ENCODE measurements at regions not wholly inside any gene's neighbourhood (a gene's known extent, or its start where the extent isn't known, plus 50 kb on each side); places are given as distances from the start of the nearest gene placed in this dataset.

DNA sequence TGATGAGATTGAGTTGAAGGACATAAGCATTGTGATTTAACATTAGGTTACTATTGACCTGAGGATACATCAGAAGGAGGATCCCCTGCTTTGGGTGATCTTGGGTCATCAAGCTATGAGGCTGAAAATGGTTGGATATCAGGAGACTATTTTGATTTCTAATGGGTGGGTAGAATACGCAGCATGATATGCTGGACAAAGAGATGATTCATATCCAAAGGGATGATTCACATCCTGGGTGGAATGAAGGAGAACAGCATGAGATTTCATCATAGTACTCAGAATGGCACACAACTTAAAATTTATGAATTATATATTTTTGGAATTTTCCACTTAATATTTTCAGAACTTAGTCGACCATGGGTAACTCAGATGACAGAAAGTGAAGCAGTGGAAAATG lies 1759.5 kb upstream of the C9orf72 start:
- no peak for DNase-seq (ENCODE audit: extremely low read depth, low read depth)

DNA sequence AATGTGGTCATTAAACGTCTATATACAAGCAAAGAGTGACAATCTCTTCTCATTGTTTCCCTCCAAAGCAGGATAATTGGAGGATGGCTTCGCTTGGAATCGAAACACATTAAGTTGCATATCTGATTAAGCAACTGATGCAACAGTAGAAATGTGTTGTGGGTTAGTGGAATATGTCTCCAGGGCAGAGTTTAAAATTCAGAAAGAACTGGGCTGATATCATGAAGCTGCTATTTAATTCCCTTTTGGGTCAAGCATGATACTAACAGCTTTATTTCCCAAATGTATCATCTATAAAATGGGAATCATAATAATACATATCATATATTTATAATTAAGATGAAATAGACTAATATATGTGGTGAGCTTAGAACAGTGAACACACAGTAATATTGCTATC lies 1763.0 kb upstream of the C9orf72 start:
- TF ChIP-seq, protein P1, sequence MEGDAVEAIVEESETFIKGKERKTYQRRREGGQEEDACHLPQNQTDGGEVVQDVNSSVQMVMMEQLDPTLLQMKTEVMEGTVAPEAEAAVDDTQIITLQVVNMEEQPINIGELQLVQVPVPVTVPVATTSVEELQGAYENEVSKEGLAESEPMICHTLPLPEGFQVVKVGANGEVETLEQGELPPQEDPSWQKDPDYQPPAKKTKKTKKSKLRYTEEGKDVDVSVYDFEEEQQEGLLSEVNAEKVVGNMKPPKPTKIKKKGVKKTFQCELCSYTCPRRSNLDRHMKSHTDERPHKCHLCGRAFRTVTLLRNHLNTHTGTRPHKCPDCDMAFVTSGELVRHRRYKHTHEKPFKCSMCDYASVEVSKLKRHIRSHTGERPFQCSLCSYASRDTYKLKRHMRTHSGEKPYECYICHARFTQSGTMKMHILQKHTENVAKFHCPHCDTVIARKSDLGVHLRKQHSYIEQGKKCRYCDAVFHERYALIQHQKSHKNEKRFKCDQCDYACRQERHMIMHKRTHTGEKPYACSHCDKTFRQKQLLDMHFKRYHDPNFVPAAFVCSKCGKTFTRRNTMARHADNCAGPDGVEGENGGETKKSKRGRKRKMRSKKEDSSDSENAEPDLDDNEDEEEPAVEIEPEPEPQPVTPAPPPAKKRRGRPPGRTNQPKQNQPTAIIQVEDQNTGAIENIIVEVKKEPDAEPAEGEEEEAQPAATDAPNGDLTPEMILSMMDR (IDR thresholded peaks at IDR 0.05; ENCODE audit: low read depth, low read length): no peak
- DNase-seq (ENCODE audit: extremely low read depth, low read depth): no peak

More for the DNA sequence above, 1759.5 kb upstream of the C9orf72 start:
- TF ChIP-seq, protein P1 (IDR thresholded peaks at IDR 0.05; ENCODE audit: low read depth, low read length): no peak

DNA sequence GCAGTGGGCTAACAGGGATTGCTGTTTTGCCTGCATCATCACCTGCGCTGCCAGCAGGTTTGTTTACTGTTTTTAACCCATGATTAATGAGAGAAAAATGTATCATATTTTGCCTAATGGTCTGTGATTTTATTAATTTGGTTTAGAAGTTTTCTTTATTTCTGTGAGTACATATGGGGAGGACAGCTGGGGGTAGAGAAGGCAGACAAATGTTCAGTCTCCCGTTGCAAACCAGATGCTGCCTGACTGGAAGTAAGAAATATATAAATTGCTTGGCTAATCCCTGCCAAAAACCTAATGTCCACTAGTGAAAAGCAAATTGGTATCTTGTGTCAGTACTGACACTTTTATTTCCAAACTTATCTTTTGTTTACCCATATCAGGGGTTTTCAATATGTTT lies 1766.1 kb upstream of the C9orf72 start:
- DNase-seq (ENCODE audit: extremely low read depth, low read depth): no peak
- TF ChIP-seq, protein P1 (IDR thresholded peaks at IDR 0.05; ENCODE audit: low read depth, low read length): no peak

DNA sequence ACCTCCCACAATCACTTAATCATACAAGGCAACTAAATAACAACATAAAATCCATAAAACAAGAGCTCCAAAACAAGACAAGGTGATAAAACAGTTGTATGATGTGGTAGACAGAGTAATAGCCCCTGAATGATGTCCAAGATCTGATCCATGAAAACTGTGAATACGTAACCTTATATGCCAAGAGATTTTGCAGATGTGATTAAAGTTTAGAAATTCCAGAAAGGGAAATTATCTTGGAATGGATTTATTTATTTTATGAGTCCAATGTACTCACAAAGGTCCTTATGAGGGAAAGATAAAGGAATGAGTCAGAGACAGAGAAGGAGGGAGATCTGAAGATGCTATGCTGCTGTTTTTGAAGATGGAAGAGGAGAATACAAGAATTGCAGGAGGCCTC lies 1775.7 kb upstream of the C9orf72 start:
- TF ChIP-seq, protein P1 (IDR thresholded peaks at IDR 0.05; ENCODE audit: low read depth, low read length): no peak
- no peak for DNase-seq (ENCODE audit: extremely low read depth, low read depth)

DNA sequence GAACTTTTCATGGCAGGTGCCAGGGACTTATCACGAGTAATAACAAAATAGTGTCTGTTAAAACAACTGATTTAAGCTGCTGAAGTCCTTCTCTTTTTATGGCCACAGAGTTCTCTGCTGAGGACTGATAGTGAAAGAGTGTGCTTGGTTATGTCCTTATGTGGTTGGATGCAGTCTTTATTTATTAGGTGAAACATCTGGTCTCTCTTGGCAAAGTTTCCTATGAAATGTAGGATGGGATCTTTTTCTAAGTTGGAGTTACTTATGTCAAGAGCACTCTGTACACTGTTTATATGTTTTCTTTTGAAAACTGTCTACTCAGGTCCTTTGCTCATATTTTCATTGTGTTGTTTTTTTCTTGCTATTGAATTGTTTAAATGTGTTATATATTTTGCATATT lies 1816.1 kb upstream of the C9orf72 start:
- no peak for DNase-seq (ENCODE audit: extremely low read depth, low read depth)
- TF ChIP-seq, protein P1 (IDR thresholded peaks at IDR 0.05; ENCODE audit: low read depth, low read length): no peak

DNA sequence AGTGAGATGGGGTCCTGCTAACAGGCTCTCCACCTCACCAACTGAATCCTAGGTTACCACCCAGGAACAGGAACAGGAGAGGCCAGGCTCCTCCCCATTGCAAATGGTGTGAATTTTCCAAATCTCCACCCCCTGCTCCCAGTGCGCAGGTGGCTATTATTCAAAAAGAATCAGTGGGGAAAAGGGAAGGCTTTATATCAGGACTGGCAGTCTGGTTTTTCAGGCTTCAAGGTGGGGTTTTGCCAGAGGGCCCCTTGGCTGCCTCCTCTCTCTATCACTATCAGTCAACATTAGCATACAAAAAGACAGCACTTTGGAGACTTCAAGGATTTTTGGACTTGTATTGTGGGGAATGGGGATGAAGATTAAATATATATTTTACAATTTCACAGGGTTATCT lies 1817.6 kb upstream of the C9orf72 start:
- no peak for DNase-seq (ENCODE audit: extremely low read depth, low read depth)
- TF ChIP-seq, protein P1 (IDR thresholded peaks at IDR 0.05; ENCODE audit: low read depth, low read length): no peak

DNA sequence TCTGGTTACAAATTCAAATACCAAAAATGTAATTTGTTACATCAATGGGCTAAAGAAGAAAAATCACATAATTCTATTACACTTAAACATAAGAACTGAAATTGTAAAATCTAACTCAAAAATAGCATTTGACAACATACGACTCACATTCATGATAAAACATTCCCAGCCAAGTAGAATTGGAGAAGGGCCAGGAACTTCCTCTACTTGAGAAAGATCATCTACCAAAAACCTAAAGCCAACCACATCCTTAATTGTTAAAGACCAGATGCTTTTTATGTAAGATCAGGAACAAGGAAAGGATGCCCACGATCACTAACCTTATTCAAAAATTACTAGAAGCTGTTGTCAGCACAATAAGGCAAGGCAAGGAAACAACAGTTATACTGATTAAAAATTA lies 1819.8 kb upstream of the C9orf72 start:
- TF ChIP-seq, protein P1 (IDR thresholded peaks at IDR 0.05; ENCODE audit: low read depth, low read length): no peak
- DNase-seq (ENCODE audit: extremely low read depth, low read depth): no peak

Data from AG09319 (cell line).